Astrocyte (in vitro differentiated cells and primary cell): ENCODE measurements at regions not wholly inside any gene's neighbourhood (a gene's known extent, or its start where the extent isn't known, plus 50 kb on each side); places are given as distances from the start of the nearest gene placed in this dataset.

Experiments used
- EZH2 ChIP-seq: IDR thresholded peaks from 2 replicates; pipeline ENCODE4 v1.6.1; 2012; ENCODE audit warnings: mild to moderate bottlenecking, low read length, inconsistent platforms; ENCODE audit not compliant: insufficient read depth
- TF ChIP-seq, protein P1 (sequence below): IDR thresholded peaks from 2 replicates; pipeline ENCODE4 v1.5.1; 2011; ENCODE audit warnings: low read depth, mild to moderate bottlenecking, inconsistent platforms, low read length, moderate library complexity; ENCODE audit not compliant: insufficient read depth

DNA sequence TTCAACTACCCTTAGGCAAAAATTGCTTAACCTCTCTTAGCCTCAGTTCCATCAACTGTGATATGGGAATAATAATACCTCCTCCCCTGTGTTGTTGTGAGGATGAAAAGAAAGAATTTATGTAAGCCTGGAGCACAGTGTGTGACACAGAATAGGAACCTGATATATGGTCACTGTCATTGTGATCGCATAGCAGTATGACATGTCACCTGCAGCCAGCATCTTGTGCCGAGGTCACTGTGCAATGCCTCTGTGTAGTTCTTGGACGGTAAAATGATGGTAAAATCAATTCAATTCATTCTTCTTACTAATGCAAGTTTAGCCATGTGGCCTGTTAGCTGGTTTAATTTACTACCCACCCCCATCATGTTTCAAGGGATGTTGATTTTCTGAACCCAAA lies 54.6 kb upstream of the GPR158 start:
- TF ChIP-seq, protein P1, sequence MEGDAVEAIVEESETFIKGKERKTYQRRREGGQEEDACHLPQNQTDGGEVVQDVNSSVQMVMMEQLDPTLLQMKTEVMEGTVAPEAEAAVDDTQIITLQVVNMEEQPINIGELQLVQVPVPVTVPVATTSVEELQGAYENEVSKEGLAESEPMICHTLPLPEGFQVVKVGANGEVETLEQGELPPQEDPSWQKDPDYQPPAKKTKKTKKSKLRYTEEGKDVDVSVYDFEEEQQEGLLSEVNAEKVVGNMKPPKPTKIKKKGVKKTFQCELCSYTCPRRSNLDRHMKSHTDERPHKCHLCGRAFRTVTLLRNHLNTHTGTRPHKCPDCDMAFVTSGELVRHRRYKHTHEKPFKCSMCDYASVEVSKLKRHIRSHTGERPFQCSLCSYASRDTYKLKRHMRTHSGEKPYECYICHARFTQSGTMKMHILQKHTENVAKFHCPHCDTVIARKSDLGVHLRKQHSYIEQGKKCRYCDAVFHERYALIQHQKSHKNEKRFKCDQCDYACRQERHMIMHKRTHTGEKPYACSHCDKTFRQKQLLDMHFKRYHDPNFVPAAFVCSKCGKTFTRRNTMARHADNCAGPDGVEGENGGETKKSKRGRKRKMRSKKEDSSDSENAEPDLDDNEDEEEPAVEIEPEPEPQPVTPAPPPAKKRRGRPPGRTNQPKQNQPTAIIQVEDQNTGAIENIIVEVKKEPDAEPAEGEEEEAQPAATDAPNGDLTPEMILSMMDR: no peak
- no peak for TF ChIP-seq EZH2
